GM12878 (cell line): ENCODE measurements at regions not wholly inside any gene's neighbourhood (a gene's known extent, or its start where the extent isn't known, plus 50 kb on each side); places are given as distances from the start of the nearest gene placed in this dataset.

Source experiments
- GABPA ChIP-seq: IDR thresholded peaks from 2 replicates; pipeline ENCODE4 v1.6.1; 2014; ENCODE audit warnings: antibody characterized with exemption, low read depth, mild to moderate bottlenecking, inconsistent platforms
- POLR2A ChIP-seq: IDR thresholded peaks from 2 replicates; pipeline ENCODE4 v1.6.1; 2011; ENCODE audit warnings: low read depth, mild to moderate bottlenecking, low read length
- YY1 ChIP-seq: IDR thresholded peaks from 2 replicates; pipeline ENCODE4 v1.6.1; 2011; ENCODE audit warnings: low read depth, mild to moderate bottlenecking, low read length
- ZZZ3 ChIP-seq: IDR thresholded peaks from 2 replicates; pipeline ENCODE4 v1.6.1; 2011; ENCODE audit warnings: low read depth; ENCODE audit not compliant: control insufficient read depth, insufficient read length

DNA sequence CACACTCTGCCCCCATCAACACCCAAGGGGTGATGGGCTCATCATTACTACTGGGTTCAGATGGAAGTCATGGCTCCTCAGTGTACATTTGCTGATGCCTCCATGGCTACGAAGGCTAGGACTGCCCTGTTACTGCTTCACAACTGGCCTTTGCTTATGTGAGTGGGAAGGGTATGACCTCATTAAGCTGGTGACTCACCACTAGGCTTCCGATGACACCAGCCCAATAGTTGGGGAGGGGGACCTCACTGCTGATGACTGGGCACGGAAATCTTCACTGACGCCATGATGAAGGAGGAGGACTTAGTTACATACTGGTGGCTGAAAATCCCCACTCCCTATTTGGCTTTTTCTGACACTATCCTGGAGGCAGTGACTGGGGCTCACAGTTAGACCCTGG lies 263.2 kb downstream of the CMPK2 start:
- TF ChIP-seq GABPA (no peak), POLR2A (no peak), YY1 (no peak), ZZZ3 (no peak)
